ENCODE measurements at regions not wholly inside any gene's neighbourhood (a gene's known extent, or its start where the extent isn't known, plus 50 kb on each side); places are given as distances from the start of the nearest gene placed in this dataset.
"Not testable (repeated sequence)": the region's sequence is repeated elsewhere in the genome, so short reads cannot be mapped to it uniquely, and the experiment has no call there.

- DNase-seq (ENCODE audit: low spot score): not testable (repeated sequence)
Observed at GRCh38 chr1:194001726-194002350, 815.4 kb upstream of the B3GALT2 start.

DNA sequence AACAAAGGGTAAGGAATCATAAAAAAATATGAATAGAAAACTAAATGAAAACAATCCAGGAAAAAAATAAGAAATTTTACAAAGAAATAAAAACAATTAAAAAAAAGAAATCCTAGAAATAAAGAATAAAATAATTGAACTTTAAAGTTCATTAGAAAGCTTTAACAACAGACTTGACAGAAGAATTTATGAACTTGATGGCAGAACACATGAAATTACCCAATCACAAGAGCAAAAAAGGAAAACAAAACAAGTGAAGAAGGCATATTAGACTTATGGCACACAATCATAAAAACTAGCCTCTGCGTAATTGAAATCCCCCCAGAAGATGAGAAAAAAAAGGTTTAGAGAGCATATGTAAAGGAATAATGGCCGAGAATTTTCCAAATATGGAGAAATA lies 802.5 kb upstream of the B3GALT2 start:
- no peak for DNase-seq (ENCODE audit: low spot score)

DNA sequence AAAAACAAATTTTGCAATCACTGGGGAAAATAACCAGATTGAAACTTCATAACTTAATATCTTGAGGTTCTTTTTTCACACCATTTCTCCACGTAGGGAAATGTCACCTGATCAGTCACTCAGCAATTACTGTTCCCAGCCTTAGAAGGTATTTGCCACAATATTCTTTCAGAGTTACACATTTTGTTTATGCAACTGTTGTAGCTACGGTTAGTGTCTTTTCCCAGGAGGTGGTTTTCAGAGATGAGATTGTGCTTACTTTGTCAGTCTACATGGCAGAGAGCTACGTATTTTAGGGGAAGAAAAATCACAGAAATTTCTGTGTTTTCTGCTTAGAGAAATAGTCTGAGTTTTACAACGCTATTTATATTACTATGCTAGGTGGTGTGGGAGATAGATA lies 792.8 kb upstream of the B3GALT2 start:
- no peak for DNase-seq (ENCODE audit: low spot score)

DNA sequence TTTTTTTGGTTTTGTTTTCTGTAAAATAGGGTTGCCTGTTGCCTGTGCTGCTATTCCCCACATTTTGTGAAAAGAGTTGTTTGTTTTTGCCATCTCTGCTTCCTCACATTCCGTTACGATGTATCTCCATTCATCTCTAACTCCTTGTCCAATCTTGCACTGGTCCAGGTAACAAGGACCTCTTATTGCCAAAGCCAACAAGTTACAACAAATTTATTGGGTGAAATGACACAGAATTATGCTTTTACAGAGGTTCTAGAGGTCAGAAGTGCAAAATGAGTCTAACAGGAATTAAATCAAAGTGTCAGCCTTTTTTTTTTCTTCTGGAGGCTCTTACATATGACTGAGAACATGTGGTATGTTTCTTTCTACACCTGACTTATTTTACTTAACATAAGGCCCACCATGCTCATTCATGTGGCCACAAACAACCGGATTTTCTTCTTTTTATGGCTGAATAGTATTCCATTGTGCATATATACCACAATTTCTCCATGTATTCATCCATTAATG lies 787.9 kb upstream of the B3GALT2 start:
- no peak for DNase-seq (ENCODE audit: low spot score)

- no peak for DNase-seq (ENCODE audit: low spot score)
Observed at GRCh38 chr1:193973428-193973827, 787.0 kb upstream of the B3GALT2 start.

- DNase-seq (ENCODE audit: low spot score): no peak
Observed at GRCh38 chr1:193971595-193971994, 785.2 kb upstream of the B3GALT2 start.

DNA sequence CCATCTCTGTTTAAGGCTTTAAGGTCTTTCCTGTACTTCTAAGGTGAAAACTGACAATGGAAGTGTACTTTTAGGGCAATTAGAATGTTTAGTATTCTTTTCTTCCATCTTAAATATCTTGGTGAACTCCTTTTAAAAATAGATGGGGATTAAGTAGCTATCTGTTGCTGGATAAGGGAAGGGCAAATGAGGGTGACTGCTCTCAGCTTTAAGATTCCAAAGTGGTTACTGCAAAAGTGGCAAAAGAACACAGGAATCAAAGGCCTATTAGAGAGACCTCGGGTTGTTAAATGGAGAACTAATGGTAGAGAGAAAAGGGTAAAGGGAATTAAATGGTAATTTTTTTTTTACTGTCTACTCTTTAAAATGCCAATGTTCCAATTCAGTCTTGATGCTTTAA lies 774.1 kb upstream of the B3GALT2 start:
- DNase-seq (ENCODE audit: low spot score): no peak

DNA sequence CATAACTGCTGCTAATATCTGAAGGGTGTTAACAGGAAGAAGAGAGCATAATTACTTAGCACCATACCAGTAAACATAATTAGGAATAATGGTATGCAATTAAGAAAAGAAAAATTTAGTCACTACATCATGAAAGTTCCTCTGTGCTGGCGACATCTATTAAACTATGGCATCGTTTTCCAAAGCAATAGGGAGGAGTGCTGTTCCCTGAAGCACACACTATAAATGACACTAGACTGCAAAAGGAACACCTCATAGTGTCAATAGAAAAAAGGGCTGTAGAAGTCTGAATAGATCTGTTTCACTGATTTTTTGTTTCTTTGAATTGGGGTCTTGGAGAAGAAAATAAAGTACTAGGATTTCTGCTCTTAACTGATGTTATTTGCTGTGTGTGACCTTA lies 773.6 kb upstream of the B3GALT2 start:
- DNase-seq (ENCODE audit: low spot score): no peak

DNA sequence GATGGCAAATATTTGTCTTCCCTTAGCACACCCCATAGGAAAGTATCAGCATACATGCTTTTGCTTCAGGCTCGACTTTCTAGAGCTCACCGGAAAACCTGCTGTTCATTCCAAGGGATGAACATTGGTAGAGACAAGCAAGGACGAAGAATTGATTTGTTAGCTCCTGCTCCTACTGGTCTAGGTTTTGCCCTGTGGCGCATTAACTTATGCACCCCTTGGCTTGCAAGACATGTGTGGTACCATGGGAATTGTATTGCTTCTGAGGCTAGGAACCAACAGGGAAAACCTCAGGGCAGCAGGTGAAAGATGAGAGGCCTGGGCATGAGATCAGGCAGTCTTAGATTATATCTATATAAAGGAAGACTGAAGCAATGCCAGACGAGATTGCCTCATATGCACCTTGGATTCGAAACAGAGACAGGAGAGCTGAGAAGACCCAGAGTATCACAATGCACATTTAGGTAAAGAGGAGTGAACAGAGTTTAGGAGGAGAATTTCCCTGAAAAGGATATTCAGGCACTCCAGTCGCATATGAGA lies 771.2 kb upstream of the B3GALT2 start:
- no peak for DNase-seq (ENCODE audit: low spot score)

- DNase-seq (ENCODE audit: low spot score): no peak
Observed at GRCh38 chr1:193952778-193953374, 766.5 kb upstream of the B3GALT2 start.

GRCh38 chr1:193951984-193952383 lies 765.6 kb upstream of the B3GALT2 start:
- DNase-seq (ENCODE audit: low spot score): no peak

- DNase-seq (ENCODE audit: low spot score): no peak
Observed at GRCh38 chr1:193944454-193944853, 758.0 kb upstream of the B3GALT2 start.

DNA sequence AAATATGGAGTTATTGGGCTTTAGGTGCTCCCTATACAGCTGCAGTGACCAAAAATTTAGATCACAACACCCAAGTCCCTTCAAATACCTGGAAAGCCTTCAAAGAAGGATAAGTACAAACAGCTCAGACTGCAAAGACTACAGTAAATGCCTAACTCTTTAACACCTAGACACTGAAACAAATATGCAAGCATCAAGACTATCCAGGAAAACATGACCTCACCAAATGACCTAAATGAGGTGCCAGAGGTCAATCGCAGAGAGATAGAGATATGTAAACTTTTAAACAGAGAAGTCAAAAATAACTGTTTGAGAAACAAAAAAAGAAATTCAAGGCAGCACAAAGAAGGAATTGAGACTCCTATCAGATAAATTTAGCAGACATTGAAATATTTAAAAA lies 753.8 kb upstream of the B3GALT2 start:
- no peak for DNase-seq (ENCODE audit: low spot score)

- DNase-seq (ENCODE audit: low spot score): no peak
Observed at GRCh38 chr1:193939585-193939984, 753.2 kb upstream of the B3GALT2 start.

DNA sequence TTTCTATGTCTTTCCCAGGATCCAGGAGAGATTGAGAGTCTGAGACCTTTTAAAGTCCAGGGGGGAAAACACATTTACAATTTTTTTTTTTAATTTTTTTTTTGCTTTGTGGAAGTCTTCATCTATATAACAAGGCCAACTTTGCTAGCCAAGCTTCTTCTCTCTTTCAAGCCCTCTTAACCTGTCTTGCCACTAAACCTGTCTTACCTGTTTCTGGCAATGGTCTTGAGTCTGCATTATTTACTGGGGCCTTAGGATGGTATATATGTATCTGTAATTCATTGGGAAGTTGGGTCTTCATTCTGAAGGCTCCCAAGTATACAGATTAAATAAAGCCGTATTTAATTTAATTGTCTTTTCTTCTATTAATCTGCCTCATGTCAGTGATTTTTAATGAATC lies 750.9 kb upstream of the B3GALT2 start:
- DNase-seq (ENCODE audit: low spot score): no peak

DNA sequence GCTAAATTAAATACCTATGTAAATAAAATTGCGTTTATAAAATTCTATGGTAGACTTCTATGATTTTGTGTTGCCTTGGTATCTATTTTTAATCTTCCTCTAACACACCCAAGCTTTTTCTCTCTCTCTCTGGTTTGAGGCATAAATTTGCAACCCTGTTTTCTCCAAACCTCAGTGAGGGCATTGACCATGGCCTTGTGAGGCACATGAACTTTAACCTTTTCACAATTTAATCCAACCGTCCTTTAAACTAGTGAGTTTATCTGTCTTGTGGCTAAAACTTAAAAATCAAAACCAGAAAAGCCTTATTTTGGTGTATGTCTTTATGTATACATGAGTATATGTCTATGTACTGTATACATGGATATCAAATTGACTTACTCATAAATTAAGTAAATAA lies 746.6 kb upstream of the B3GALT2 start:
- DNase-seq (ENCODE audit: low spot score): no peak

DNA sequence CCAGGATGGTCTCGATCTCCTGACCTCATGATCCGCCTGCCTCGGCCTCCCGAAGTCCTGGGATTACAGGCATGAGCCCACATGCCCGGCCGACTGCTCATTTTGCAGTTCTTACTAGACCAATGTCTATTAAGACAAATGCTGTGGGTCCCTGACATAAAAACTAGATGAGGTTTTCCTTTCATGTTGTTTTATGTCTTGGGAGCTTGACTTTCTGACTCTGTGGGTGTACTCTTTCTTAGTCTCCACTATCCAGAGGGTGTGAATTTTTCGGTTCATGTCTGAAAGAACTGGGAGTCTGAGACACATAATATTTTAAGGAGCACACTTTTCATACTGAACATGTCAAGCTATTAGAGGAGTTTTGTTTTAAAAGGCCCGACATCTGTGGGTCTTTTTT lies 744.9 kb upstream of the B3GALT2 start:
- no peak for DNase-seq (ENCODE audit: low spot score)

- no peak for DNase-seq (ENCODE audit: low spot score)
Observed at GRCh38 chr1:193929374-193930033, 743.1 kb upstream of the B3GALT2 start.

GRCh38 chr1:193927550-193927949 lies 741.1 kb upstream of the B3GALT2 start:
- DNase-seq (ENCODE audit: low spot score): no peak

DNA sequence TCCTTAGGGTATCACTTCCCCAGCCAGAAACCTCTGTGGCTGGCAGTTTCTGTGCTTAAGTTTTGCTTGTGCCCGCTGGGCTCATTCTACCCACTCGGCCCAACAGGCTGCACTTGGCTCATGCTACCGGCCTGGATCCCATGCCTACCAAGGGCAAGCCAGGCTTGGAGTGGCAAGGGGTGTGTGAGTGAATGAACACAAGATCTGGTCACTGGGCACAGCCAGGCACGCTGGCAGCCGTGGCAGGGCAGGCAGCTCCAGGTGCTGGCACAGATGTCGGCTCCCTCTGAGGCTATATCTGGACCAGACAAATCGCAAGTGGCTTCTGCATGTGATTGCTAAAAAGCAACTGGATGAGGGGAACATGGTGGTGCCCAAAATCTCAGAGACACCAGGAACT lies 740.5 kb upstream of the B3GALT2 start:
- DNase-seq (ENCODE audit: low spot score): no peak

- DNase-seq (ENCODE audit: low spot score): no peak
Observed at GRCh38 chr1:193919827-193920226, 733.4 kb upstream of the B3GALT2 start.

DNA sequence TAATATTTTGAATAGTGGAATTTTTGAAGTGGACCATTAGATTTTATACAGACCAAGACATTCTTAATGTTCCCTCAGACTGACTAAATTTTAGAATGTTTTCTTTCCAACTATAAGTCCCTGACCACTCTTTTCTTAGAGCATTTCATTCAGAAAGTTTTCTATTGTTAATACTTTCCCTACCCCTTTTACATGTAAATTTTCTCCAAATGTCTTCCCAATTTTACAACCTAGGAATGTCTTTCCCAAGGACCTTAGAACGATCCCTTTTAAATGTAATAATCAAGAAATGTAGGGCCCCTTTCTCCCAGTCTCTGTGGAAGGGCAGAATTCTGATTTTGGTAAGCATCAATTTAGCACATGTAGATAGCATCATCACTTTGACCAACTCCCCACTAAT lies 730.0 kb upstream of the B3GALT2 start:
- DNase-seq (ENCODE audit: low spot score): no peak

DNA sequence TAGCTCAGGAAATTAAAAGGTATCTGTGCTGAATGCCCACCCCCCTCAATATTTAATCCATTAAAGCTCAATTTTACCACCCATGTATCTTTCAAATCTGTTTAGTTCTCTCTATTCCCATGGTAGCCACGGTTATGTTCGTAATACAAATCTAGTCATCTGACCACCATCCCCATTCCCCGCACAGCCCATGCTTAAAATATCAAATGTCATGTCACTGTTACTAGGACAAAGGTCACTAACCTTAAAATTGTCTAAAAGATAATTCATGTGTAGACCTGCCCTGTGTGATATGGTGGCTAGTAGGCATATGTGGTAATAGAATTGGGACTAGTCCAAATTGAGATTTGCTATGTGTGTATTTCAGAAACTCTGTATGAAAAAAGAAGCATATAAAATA lies 728.5 kb upstream of the B3GALT2 start:
- no peak for DNase-seq (ENCODE audit: low spot score)
